Astrocyte of the cerebellum (primary cell): ENCODE measurements at regions not wholly inside any gene's neighbourhood (a gene's known extent, or its start where the extent isn't known, plus 50 kb on each side); places are given as distances from the start of the nearest gene placed in this dataset.

ENCODE experiments used
- DNase-seq: peaks from one replicate; pipeline ENCODE4 v3.0.0-alpha.2; 2011; ENCODE audit warnings: low read depth
- H3K4me3 ChIP-seq: 2 replicates; pipeline ENCODE4 v1.5.1; 2011; ENCODE audit warnings: mild to moderate bottlenecking, low read depth, low read length, moderate library complexity
- CTCF ChIP-seq: IDR thresholded peaks from 2 replicates; pipeline ENCODE4 v1.5.1; 2012; ENCODE audit warnings: low read length, low read depth, moderate library complexity, mild to moderate bottlenecking; ENCODE audit errors: missing control alignments
- in situ Hi-C: cut with HindIII; loops from 2 replicates; pipeline ENCODE4 v1.10.0; 2017; ENCODE audit warnings: low sequenced_read_pairs

DNA sequence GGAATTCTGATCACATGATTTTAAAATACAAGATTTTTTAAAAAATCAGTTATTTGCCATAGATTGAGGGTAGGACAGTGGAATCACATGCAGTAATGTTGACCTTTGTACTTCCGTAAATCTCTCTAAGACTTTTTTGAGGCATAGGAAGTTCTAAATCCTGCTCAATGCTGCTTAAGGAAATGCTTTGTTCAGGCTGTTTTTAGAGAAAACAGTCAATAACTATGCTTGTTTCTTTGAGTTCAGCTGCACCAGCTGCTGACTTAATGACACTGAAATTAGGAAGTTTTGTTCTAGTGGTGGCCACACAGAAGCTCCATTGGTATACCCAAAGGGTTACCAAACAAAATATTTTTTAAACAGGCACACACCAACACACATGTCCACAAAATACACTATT is 60.9 kb downstream of the KLF12 start:
- DNase-seq: no peak
- no peak for TF ChIP-seq CTCF
- H3K4me3 ChIP-seq: no peak overlapping the region
- in situ Hi-C loops: no loop called here

DNA sequence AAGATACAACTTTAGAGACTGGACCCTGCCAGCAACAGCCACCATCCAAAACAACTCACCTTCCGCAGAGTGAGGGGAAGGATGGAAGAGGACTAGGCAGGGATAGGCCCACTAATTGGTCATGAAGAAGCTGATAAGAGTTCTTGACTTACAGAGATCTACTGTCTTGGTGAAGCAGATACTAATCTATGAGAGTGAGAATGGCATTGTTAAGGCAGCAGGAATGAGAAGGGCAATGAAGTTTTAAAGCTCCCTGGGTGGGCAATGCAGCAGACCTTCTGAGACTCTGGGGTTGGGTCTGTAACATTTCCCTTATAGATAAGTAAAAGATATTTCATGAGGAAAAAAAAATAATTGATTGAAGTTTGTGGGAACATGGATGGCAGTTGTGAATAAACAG is 63.7 kb downstream of the KLF12 start:
- DNase-seq: no peak
- in situ Hi-C loops: no loop called here
- TF ChIP-seq CTCF: no peak

DNA sequence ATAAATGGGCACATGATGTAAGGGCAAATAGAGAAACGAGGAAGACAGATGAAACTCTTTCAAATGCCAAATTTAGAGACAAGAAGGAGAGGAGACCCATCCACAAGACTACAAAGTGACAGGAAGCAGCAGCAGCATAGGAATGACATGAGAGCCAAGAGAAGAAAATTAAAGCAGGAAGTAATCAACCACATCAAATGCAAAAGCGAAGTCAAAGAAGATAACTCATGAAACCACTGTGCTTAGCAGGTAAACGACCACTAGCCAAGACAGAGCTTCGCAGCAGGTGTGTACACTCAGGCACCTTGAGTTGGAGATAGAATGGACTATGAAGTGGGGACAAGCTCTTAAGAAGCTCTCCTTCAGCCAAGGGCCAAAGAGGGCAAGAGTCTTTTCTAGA is 64.1 kb downstream of the KLF12 start:
- in situ Hi-C loops: no loop called here
- H3K4me3 ChIP-seq: no peak overlapping the region
- no peak for DNase-seq
- no peak for TF ChIP-seq CTCF

More for the DNA sequence above, 63.7 kb downstream of the KLF12 start:
- no peak overlapping the region for H3K4me3 ChIP-seq

DNA sequence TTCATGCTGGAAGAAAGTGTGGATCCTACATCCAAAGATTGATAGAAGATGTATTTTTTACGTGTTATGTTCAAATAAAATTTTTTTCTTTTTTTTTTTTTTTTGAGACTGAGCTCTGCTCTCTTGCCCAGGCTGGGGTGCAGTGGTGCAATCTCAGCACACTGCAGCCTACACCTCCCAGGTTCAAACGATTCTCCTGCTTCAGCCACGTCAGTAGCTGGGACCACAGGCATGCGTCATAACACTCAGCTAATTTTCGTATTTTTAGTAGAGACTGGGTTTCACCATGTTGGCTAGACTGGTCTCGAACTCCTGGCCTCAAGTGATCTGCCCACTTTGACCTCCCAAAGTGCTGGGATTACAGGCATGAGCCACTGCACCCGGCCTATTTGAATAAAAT is 65.7 kb downstream of the KLF12 start:
- TF ChIP-seq CTCF: no peak
- no peak overlapping the region for H3K4me3 ChIP-seq
- in situ Hi-C loops: no loop called here
- no peak for DNase-seq

GRCh38 chr13:74067818-74068217 is 66.4 kb downstream of the KLF12 start:
- DNase-seq: no peak
- TF ChIP-seq CTCF: no peak
- in situ Hi-C loops: no loop called here
- H3K4me3 ChIP-seq: no peak overlapping the region

GRCh38 chr13:74066937-74067336 is 67.3 kb downstream of the KLF12 start:
- no peak for DNase-seq
- no peak for TF ChIP-seq CTCF
- in situ Hi-C loops: no loop called here
- no peak overlapping the region for H3K4me3 ChIP-seq

- no peak for DNase-seq
- in situ Hi-C loops: no loop called here
- no peak overlapping the region for H3K4me3 ChIP-seq
- TF ChIP-seq CTCF: no peak
Observed at GRCh38 chr13:74064805-74065312, 69.3 kb downstream of the KLF12 start.
